Stimulated activated naive CD8-positive, alpha-beta T cell treated with anti-CD3 and anti-CD28 coated beads, Interleukin-15, amount 100 ng/mL, for 72 hours (primary cell): ENCODE measurements at regions not wholly inside any gene's neighbourhood (a gene's known extent, or its start where the extent isn't known, plus 50 kb on each side); places are given as distances from the start of the nearest gene placed in this dataset.

Experiments
- ATAC-seq: fragments of 150-1000 bp; cut with Tn5 transposase; 2 replicates; pipeline ENCODE4 v1.10.0; 2021; ENCODE audit warnings: mild to moderate bottlenecking, moderate library complexity
- DNase-seq, 2 donors: peaks; one replicate each; pipeline ENCODE4 v3.0.0; 2021 to 2022
- H3K27ac Mint-ChIP-seq, 2 donors: one replicate each; pipeline ENCODE4 v1.8.0; 2022; ENCODE audit warnings: mild to moderate bottlenecking in 2 of 2, mixed read lengths in 2 of 2, moderate library complexity in 2 of 2
- H3K27me3 Mint-ChIP-seq: one replicate; pipeline ENCODE4 v1.8.0; 2022; ENCODE audit warnings: mixed read lengths
- H3K4me1 Mint-ChIP-seq: one replicate; pipeline ENCODE4 v1.8.0; 2022; ENCODE audit warnings: mild to moderate bottlenecking, mixed read lengths
- H3K4me3 Mint-ChIP-seq, 2 donors: one replicate each; pipeline ENCODE4 v1.8.0; 2022; ENCODE audit warnings: mild to moderate bottlenecking in 2 of 2, mixed read lengths in 2 of 2, moderate library complexity in 1 of 2
- H3K9me3 Mint-ChIP-seq, 2 donors: one replicate each; pipeline ENCODE4 v1.8.0; 2022; ENCODE audit warnings: mixed read lengths in 2 of 2

GRCh38 chr1:38250356-38250755, 203.8 kb upstream of the POU3F1 start:
- Mint-ChIP-seq H3K4me3 (no peak overlapping the region), H3K4me1 (no peaks in the 10 kb centered on the region), H3K27me3 (peaks cover 36% of the 10 kb centered on the region), H3K9me3 (no peaks in the 10 kb centered on the region), H3K27ac (no peak overlapping the region)
- ATAC-seq = no peak
- no peak for DNase-seq

DNA sequence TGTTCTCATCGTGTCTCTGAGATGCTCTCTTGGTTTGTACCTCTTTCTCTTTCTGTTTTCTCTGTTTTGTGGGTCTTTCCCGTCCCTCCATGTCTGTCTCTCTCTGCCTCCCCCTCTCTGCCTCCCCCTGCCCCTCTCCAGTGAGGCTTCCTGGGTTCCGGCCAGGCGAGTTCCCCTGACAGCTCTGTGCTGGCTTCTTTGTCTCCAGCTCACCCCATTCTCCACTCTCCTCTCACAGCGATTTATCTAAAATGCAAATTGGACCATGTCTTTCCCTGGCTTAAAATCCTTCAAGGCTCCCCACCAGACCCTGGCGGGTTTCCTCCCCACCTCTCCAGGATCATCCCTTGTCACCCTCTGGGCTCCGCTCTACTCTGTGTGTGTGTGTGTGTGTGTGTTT, 202.4 kb upstream of the POU3F1 start:
- Mint-ChIP-seq H3K27me3 (peaks cover 36% of the 10 kb centered on the region), H3K27ac (peak overlapping the region in 1 of 2 donors; percentile 34)

GRCh38 chr1:38246955-38247952, 200.7 kb upstream of the POU3F1 start:
- H3K4me1 Mint-ChIP-seq = no peaks in the 10 kb centered on the region
- ATAC-seq = no peak
- peaks cover 36% of the 10 kb centered on the region for H3K27me3 Mint-ChIP-seq
- DNase-seq = no peak
- H3K4me3 Mint-ChIP-seq = no peak overlapping the region
- H3K9me3 Mint-ChIP-seq = no peaks in the 10 kb centered on the region
- H3K27ac Mint-ChIP-seq = peak overlapping the region in 1 of 2 donors; percentile 38

More for the DNA sequence above, 202.4 kb upstream of the POU3F1 start:
- no peaks in the 10 kb centered on the region for H3K9me3 Mint-ChIP-seq
- no peaks in the 10 kb centered on the region for H3K4me1 Mint-ChIP-seq
- no peak for DNase-seq
- H3K4me3 Mint-ChIP-seq = no peak overlapping the region
- no peak for ATAC-seq

DNA sequence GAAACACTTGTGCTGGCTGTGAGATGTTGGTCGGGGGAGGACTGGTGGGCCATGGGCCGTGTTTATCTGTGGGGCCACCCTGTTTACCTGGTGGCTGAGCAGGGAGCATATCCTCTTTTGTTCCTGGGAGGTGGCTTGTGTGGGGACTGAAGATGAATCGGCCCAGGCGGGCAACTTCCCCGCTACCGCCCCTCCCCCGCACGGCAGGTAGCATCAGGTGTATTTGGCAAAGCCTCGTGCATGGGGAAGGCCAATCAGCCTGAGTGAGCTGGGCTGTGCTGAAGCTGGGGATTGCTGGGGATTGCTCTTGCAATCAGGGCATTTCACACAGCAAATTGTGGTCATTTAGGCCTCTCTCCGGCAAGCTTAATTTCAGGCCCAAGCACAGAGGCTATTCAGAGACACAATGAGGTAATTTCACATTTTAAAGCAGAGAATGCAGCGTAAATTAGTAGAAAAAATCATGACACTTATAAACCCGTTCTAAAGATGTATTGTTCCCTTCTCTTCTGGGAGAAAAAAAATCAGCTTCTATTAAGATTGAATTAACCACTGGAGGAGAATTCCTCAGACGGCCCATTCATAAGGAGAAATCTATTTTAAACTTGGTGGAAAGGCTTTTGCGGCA, 197.7 kb upstream of the POU3F1 start:
- Mint-ChIP-seq H3K27me3 (peaks cover 20% of the 10 kb centered on the region), H3K4me3 (no peak overlapping the region), H3K9me3 (no peaks in the 10 kb centered on the region), H3K4me1 (no peaks in the 10 kb centered on the region), H3K27ac (no peak overlapping the region)
- no peak for ATAC-seq
- no peak for DNase-seq

- Mint-ChIP-seq H3K9me3 (no peaks in the 10 kb centered on the region), H3K27ac (peak overlapping the region in 1 of 2 donors; percentile 31), H3K4me3 (no peak overlapping the region), H3K27me3 (peaks cover 8% of the 10 kb centered on the region), H3K4me1 (no peaks in the 10 kb centered on the region)
- ATAC-seq = no peak
- no peak for DNase-seq
Observed at GRCh38 chr1:38243106-38243505, 196.5 kb upstream of the POU3F1 start.

DNA sequence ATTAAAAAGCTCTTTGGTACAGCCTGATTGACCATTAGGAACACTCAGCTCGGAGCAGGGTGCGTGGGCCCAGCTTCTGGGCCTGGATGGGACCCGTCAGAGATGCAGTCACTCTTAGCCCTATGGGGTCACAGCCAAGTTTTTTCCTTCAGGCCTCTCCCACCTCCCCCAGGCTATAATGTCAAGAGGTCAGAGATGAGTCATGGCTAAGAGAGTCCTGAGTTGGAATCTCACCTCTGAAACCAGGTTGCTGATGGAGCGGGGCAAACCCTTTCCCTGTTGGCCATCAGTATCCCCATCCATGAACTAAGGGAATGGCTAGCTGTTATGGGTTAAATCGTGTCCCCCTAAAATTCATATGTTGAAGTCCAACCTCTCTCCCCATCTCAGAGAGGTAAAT, 195.9 kb upstream of the POU3F1 start:
- DNase-seq (no peak), ATAC-seq (no peak)
- peaks cover 2% of the 10 kb centered on the region for H3K27me3 Mint-ChIP-seq
- H3K4me1 Mint-ChIP-seq = no peaks in the 10 kb centered on the region
- H3K27ac Mint-ChIP-seq = no peak overlapping the region
- no peak overlapping the region for H3K4me3 Mint-ChIP-seq
- H3K9me3 Mint-ChIP-seq = no peaks in the 10 kb centered on the region

DNA sequence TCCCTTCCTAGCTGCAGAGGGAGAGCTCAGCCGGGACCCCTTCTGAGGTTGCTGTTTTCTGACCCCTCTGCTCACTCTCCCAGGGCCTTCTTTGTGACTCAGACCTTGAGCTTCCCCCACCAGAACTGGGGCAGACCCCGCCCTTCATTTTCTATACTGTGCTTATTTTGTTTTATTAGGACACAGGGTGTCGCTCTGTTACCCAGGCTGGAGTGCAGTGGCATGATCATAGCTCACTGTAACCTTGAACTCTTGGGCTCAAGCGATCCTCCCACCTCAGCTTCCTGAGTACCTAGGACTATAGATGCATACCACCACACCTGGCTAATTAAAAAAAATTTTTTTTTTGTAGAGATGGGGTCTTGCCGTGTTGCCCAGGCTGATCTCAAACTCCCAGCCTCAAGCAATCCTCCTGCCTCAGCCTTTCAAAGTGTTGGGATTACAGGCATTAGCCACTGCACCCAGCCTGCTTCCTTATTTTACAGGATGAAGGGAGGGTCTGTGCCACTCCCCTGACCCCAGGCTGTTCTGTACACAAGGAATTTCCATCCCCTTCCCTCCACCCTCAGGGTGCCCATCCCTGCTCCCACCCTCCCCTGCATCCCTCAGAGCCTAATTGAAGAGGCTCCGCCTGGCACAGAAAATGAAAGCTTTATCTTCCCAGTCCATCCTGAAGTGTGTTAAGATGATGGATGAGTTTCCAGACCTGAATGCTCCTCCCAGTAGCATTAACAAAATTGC, 195.2 kb upstream of the POU3F1 start:
- Mint-ChIP-seq H3K27ac (peak overlapping the region in 1 of 2 donors; percentile 81), H3K4me3 (no peak overlapping the region), H3K4me1 (no peaks in the 10 kb centered on the region), H3K27me3 (no peaks in the 10 kb centered on the region), H3K9me3 (no peaks in the 10 kb centered on the region)
- ATAC-seq (no peak), DNase-seq (no peak)

GRCh38 chr1:38240618-38241017, 194.0 kb upstream of the POU3F1 start:
- no peak overlapping the region for H3K27ac Mint-ChIP-seq
- ATAC-seq (no peak), DNase-seq (no peak)
- no peaks in the 10 kb centered on the region for H3K4me1 Mint-ChIP-seq
- peaks cover 11% of the 10 kb centered on the region for H3K27me3 Mint-ChIP-seq
- no peak overlapping the region for H3K4me3 Mint-ChIP-seq
- H3K9me3 Mint-ChIP-seq = no peaks in the 10 kb centered on the region

- Mint-ChIP-seq H3K27ac (no peak overlapping the region), H3K9me3 (no peaks in the 10 kb centered on the region), H3K4me1 (no peaks in the 10 kb centered on the region), H3K27me3 (peaks cover 13% of the 10 kb centered on the region), H3K4me3 (no peak overlapping the region)
- no peak for ATAC-seq
- no peak for DNase-seq
Observed at GRCh38 chr1:38239258-38239835, 192.8 kb upstream of the POU3F1 start.

DNA sequence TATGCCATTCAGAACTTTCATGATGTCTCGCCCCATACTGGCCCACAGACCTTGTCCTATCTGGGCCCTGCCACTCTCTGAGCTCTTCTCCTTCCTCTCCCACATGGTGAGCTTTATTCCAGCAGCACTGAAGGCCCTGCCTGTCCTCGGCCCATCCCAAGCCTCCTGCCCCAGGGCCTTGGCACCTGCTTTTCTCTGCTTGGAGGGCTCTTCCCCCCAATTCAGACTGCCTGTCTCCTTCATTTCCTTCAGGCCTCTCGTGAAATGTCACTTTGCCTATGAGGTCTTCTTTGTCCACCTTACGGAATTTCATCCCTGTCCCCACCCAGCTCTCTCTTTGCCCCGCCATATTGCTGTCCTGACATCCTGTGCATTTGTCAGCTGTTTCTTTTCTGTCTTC, 191.7 kb upstream of the POU3F1 start:
- Mint-ChIP-seq H3K27me3 (peaks cover 13% of the 10 kb centered on the region), H3K4me3 (no peak overlapping the region), H3K27ac (no peak overlapping the region), H3K9me3 (no peaks in the 10 kb centered on the region), H3K4me1 (no peaks in the 10 kb centered on the region)
- ATAC-seq (no peak), DNase-seq (no peak)

- ATAC-seq (no peak), DNase-seq (no peak)
- Mint-ChIP-seq H3K4me3 (no peak overlapping the region), H3K27me3 (peaks cover 13% of the 10 kb centered on the region), H3K27ac (no peak overlapping the region), H3K9me3 (no peaks in the 10 kb centered on the region), H3K4me1 (no peaks in the 10 kb centered on the region)
Observed at GRCh38 chr1:38235705-38236104, 189.1 kb upstream of the POU3F1 start.

DNA sequence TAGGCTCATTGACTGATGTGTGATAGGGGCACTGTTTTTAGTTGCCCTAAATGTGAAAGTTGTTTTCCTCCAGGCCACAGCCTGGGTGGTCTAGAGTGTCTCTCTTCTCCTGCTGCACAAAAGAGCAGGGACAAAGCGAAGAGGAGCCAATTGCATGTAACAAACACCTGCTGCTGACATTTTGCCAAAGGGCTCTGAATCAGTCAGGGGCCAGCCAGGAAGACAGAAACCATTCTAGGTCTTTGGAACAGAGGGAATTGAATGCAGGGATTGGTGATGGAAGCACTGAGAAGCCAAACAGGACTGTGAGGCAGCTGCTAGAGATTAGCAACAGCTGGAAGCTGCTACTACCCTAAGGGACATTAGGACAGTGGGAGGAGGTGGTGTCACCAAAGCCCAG, 185.3 kb upstream of the POU3F1 start:
- no peak overlapping the region for H3K4me3 Mint-ChIP-seq
- no peak overlapping the region for H3K27ac Mint-ChIP-seq
- ATAC-seq (no peak), DNase-seq (no peak)
- H3K4me1 Mint-ChIP-seq = no peaks in the 10 kb centered on the region
- H3K27me3 Mint-ChIP-seq = peaks cover 39% of the 10 kb centered on the region
- no peaks in the 10 kb centered on the region for H3K9me3 Mint-ChIP-seq

DNA sequence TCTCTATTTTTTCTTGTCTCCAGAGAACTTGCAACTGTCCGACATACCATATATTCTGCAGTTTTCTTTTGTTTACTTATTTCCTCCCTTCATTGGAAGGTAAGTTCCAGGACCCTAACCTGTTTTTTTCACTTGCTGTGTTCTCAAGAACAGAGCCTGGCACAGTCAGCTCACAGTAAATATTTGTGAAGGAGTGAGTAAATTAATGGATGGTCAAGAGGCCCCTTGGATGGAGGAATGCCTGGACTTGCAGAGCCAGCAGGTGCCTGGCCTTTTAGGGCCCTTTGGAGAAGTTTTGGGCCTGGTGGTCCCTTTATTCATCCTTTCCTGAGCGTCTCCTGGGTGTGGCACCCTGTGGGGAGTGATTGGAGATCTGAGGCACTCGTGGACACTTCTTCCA, 182.1 kb upstream of the POU3F1 start:
- peaks cover 26% of the 10 kb centered on the region for H3K27me3 Mint-ChIP-seq
- ATAC-seq = no peak

GRCh38 chr1:38225745-38226144, 179.2 kb upstream of the POU3F1 start:
- H3K27ac Mint-ChIP-seq = no peak overlapping the region
- ATAC-seq (no peak), DNase-seq (no peak)
- no peak overlapping the region for H3K4me3 Mint-ChIP-seq
- H3K27me3 Mint-ChIP-seq = peaks cover 38% of the 10 kb centered on the region
- no peaks in the 10 kb centered on the region for H3K4me1 Mint-ChIP-seq
- H3K9me3 Mint-ChIP-seq = no peaks in the 10 kb centered on the region

More for the DNA sequence above, 182.1 kb upstream of the POU3F1 start:
- H3K4me1 Mint-ChIP-seq = no peaks in the 10 kb centered on the region
- no peak for DNase-seq
- peak overlapping the region in 1 of 2 donors; percentile 56 for H3K27ac Mint-ChIP-seq
- H3K4me3 Mint-ChIP-seq = no peak overlapping the region
- H3K9me3 Mint-ChIP-seq = no peaks in the 10 kb centered on the region

GRCh38 chr1:38223391-38223790, 176.8 kb upstream of the POU3F1 start:
- H3K27me3 Mint-ChIP-seq = peaks cover 44% of the 10 kb centered on the region
- no peak overlapping the region for H3K27ac Mint-ChIP-seq
- no peaks in the 10 kb centered on the region for H3K9me3 Mint-ChIP-seq
- H3K4me3 Mint-ChIP-seq = no peak overlapping the region
- no peak for ATAC-seq
- no peak for DNase-seq
- no peaks in the 10 kb centered on the region for H3K4me1 Mint-ChIP-seq
